SU-DHL-6 (cell line): ENCODE measurements at regions not wholly inside any gene's neighbourhood (a gene's known extent, or its start where the extent isn't known, plus 50 kb on each side); places are given as distances from the start of the nearest gene placed in this dataset.

Experiments
- H2AFZ ChIP-seq: fragments of 200-600 bp; sonication (generic); 2 replicates; pipeline ENCODE4 v1.6.1; 2014; ENCODE audit warnings: low read depth, mild to moderate bottlenecking, moderate library complexity, mixed read lengths, antibody characterized with exemption, low read length; ENCODE audit not compliant: severe bottlenecking
- H3F3A ChIP-seq: fragments of 200-600 bp; shearing (Covaris generic); 2 replicates; pipeline ENCODE4 v1.6.0; 2016; ENCODE audit warnings: antibody characterized with exemption, mild to moderate bottlenecking; ENCODE audit not compliant: insufficient read depth
- H3K27ac ChIP-seq: fragments of 200-600 bp; sonication (generic); 2 replicates; pipeline ENCODE4 v1.5.1; 2016; ENCODE audit warnings: low read depth, mild to moderate bottlenecking, low read length, moderate library complexity, mixed read lengths
- H3K27me3 ChIP-seq: fragments of 200-600 bp; sonication (generic), shearing (Covaris generic); 2 replicates; pipeline ENCODE4 v1.6.0; 2014; ENCODE audit warnings: mild to moderate bottlenecking, low read length
- H3K36me3 ChIP-seq: fragments of 200-600 bp; sonication (generic); 2 replicates; pipeline ENCODE4 v1.6.1; 2014; ENCODE audit warnings: mild to moderate bottlenecking, low read length, mixed read lengths
- H3K4me2 ChIP-seq: fragments of 300-600, 200-600 bp; shearing (Covaris generic), sonication (generic); 2 replicates; pipeline ENCODE4 v1.6.0; 2014; ENCODE audit warnings: low read length, low read depth, mild to moderate bottlenecking; ENCODE audit not compliant: poor library complexity, severe bottlenecking
- H3K4me3 ChIP-seq: fragments of 200-600 bp; sonication (generic); 2 replicates; pipeline ENCODE4 v1.5.1; 2014; ENCODE audit warnings: antibody characterized with exemption, low read length, mild to moderate bottlenecking, mixed read lengths; ENCODE audit not compliant: insufficient read depth, poor library complexity, severe bottlenecking
- H3K79me2 ChIP-seq: fragments of 200-600 bp; sonication (generic); 2 replicates; pipeline ENCODE4 v1.6.1; 2014; ENCODE audit warnings: mild to moderate bottlenecking, low read length, moderate library complexity; ENCODE audit not compliant: insufficient read depth
- H3K9ac ChIP-seq: fragments of 200-600 bp; sonication (generic); 2 replicates; pipeline ENCODE4 v1.7.0; 2014; ENCODE audit warnings: mild to moderate bottlenecking, low read length
- H3K9me2 ChIP-seq: fragments of 200-600 bp; sonication (generic); replicated peaks from 2 replicates; pipeline ENCODE4 v1.6.1; 2014; ENCODE audit warnings: low read length; ENCODE audit not compliant: insufficient read depth
- H3K9me3 ChIP-seq: fragments of 200-600 bp; sonication (generic); 2 replicates; pipeline ENCODE4 v1.6.1; 2014; ENCODE audit warnings: low read length, mixed read lengths; ENCODE audit not compliant: insufficient read depth
- H4K20me1 ChIP-seq: fragments of 200-600 bp; sonication (generic); 2 replicates; pipeline ENCODE4 v1.6.1; 2014; ENCODE audit warnings: low read depth, mild to moderate bottlenecking, antibody characterized with exemption, low read length, moderate library complexity, mixed read lengths
- EZH2phosphoT487 ChIP-seq: fragments of 200-600 bp; sonication (generic), shearing (Covaris generic); conservative IDR thresholded peaks from 2 replicates; pipeline ENCODE4 v1.6.1; 2018; ENCODE audit warnings: mild to moderate bottlenecking, antibody characterized with exemption, low read length, moderate library complexity, mixed read lengths
- TF ChIP-seq, protein P1 (sequence below): fragments of 200-600 bp; sonication (generic); IDR thresholded peaks from one replicate; pipeline ENCODE4 v1.5.1; 2017; ENCODE audit warnings: antibody characterized with exemption, mild to moderate bottlenecking, low read length, moderate library complexity; ENCODE audit not compliant: insufficient read depth, poor library complexity, severe bottlenecking

DNA sequence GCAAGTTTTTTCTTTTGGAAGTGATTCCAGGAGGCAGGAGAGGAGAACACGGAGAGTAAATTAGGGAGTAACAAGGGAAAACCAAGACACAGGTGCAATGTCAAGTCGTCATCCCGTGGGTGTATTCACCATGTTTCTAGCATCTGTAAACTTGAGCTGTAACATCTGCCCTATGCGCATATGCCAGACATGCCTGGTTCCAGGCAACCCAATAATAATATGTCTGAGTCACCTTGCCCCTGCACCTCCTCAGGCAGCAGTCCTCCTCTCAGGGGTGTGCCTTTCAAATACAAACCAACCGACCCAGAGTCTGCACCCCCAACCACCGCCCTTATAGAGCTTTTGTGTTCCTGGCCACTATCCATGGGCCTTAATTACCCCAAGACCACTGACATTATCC is 107.0 kb upstream of the PDE1C start:
- H3K27ac ChIP-seq = no peak overlapping the region
- H3K4me3 ChIP-seq = no peak overlapping the region
- H3K36me3 ChIP-seq = no peaks in the 10 kb centered on the region
- TF ChIP-seq EZH2phosphoT487 = no peak
- TF ChIP-seq, protein P1, sequence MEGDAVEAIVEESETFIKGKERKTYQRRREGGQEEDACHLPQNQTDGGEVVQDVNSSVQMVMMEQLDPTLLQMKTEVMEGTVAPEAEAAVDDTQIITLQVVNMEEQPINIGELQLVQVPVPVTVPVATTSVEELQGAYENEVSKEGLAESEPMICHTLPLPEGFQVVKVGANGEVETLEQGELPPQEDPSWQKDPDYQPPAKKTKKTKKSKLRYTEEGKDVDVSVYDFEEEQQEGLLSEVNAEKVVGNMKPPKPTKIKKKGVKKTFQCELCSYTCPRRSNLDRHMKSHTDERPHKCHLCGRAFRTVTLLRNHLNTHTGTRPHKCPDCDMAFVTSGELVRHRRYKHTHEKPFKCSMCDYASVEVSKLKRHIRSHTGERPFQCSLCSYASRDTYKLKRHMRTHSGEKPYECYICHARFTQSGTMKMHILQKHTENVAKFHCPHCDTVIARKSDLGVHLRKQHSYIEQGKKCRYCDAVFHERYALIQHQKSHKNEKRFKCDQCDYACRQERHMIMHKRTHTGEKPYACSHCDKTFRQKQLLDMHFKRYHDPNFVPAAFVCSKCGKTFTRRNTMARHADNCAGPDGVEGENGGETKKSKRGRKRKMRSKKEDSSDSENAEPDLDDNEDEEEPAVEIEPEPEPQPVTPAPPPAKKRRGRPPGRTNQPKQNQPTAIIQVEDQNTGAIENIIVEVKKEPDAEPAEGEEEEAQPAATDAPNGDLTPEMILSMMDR = no peak
- no peak overlapping the region for H3K9ac ChIP-seq
- no peaks in the 10 kb centered on the region for H3K27me3 ChIP-seq
- H3K79me2 ChIP-seq = no peaks in the 10 kb centered on the region
- no peak overlapping the region for H3K4me2 ChIP-seq
- H3K9me2 ChIP-seq = no peaks in the 10 kb centered on the region
- H3K9me3 ChIP-seq = no peaks in the 10 kb centered on the region
- no peaks in the 10 kb centered on the region for H3F3A ChIP-seq
- no peak overlapping the region for H2AFZ ChIP-seq
- H4K20me1 ChIP-seq = no peaks in the 10 kb centered on the region

DNA sequence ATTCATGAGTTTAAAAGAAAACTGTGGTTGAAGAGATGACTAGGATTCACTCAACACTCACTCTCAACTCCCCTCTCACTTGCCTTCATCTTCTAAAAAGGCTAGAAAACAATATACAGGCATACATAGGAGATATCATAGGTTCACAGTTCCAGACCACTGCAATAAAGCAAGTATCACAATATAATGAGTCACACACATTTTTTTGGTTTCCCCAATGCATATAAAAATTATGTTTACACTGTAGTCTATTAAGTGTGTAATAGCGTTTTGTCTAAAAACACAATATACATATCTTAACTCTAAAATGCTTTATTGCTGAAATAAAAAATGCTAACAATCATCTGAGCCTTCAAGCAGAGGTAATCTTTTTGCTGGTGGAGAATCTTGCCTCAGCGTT is 104.9 kb upstream of the PDE1C start:
- Histone ChIP-seq H3K36me3 (no peaks in the 10 kb centered on the region), H3K4me3 (no peak overlapping the region), H3K27ac (no peak overlapping the region)

DNA sequence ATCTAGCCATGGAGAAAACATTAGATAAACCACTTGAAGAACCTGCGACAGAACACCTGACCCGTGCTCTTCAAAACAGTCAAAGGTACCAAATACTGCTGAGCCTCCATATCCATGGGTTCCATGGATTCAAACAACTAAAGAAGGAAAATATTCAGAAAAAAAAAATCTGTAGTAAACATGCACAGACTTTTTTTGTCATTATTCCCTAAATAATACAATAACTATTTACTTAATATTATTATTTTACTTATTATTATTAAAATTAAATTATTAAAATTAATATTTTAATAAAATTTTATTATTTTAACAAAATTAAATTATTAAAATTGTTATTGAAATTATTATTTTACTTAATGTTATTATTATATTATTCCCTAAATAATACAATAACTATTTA is 101.0 kb upstream of the PDE1C start:
- Histone ChIP-seq H2AFZ (no peak overlapping the region), H3K9ac (no peak overlapping the region), H3K79me2 (no peaks in the 10 kb centered on the region), H3F3A (no peaks in the 10 kb centered on the region), H3K9me2 (no peaks in the 10 kb centered on the region), H3K9me3 (no peaks in the 10 kb centered on the region), H3K4me2 (no peak overlapping the region), H3K27me3 (no peaks in the 10 kb centered on the region), H3K27ac (no peak overlapping the region), H3K4me3 (no peak overlapping the region), H3K36me3 (no peaks in the 10 kb centered on the region), H4K20me1 (no peaks in the 10 kb centered on the region)
- no peak for TF ChIP-seq EZH2phosphoT487
- TF ChIP-seq, protein P1 = no peak

More for the DNA sequence above, 104.9 kb upstream of the PDE1C start:
- no peak overlapping the region for H3K4me2 ChIP-seq
- no peak for TF ChIP-seq EZH2phosphoT487
- TF ChIP-seq, protein P1 = no peak
- no peaks in the 10 kb centered on the region for H3F3A ChIP-seq
- no peaks in the 10 kb centered on the region for H3K27me3 ChIP-seq
- no peak overlapping the region for H2AFZ ChIP-seq
- H3K9me3 ChIP-seq = no peaks in the 10 kb centered on the region
- no peak overlapping the region for H3K9ac ChIP-seq
- H4K20me1 ChIP-seq = no peaks in the 10 kb centered on the region
- H3K9me2 ChIP-seq = no peaks in the 10 kb centered on the region
- no peaks in the 10 kb centered on the region for H3K79me2 ChIP-seq
